Right atrium auricular region (tissue), 2 donors: ENCODE measurements at regions not wholly inside any gene's neighbourhood (a gene's known extent, or its start where the extent isn't known, plus 50 kb on each side); places are given as distances from the start of the nearest gene placed in this dataset.

ENCODE experiments used
- DNase-seq: peaks from one replicate; pipeline ENCODE4 v3.0.0-alpha.2; 2019; ENCODE audit warnings: low spot score
- H3K27ac ChIP-seq, 2 donors: fragments of 200-600 bp; sonication (generic); 1 replicate in 1 of 2; 2 replicates in 1 of 2; pipeline ENCODE4 v1.5.1; 2016 to 2019
- H3K27me3 ChIP-seq, 2 donors: fragments of 200-600 bp; sonication (generic); one replicate each; pipeline versions ENCODE4 v1.5.1 to v1.6.0; 2017 to 2019
- H3K36me3 ChIP-seq: fragments of 200-600 bp; sonication (generic); one replicate; pipeline ENCODE4 v1.5.1; 2016
- H3K4me1 ChIP-seq, 2 donors: fragments of 200-600 bp; sonication (generic); one replicate each; pipeline versions ENCODE4 v1.5.1 to v1.6.0; 2017 to 2019
- H3K4me3 ChIP-seq, 2 donors: fragments of 200-600 bp; sonication (generic); 1 replicate in 1 of 2; 2 replicates in 1 of 2; pipeline ENCODE4 v1.5.1; 2017 to 2019; ENCODE audit warnings: mild to moderate bottlenecking in 1 of 2, moderate library complexity in 1 of 2
- H3K9me3 ChIP-seq, 2 donors: fragments of 200-600 bp; sonication (generic); one replicate each; pipeline ENCODE4 v1.5.1; 2019
- TF ChIP-seq, protein P1 (sequence below), 2 donors: fragments of 200-600 bp; sonication (generic); IDR thresholded peaks; one replicate each; pipeline ENCODE4 v1.5.1; 2019; ENCODE audit warnings: antibody characterized with exemption in 2 of 2

DNA sequence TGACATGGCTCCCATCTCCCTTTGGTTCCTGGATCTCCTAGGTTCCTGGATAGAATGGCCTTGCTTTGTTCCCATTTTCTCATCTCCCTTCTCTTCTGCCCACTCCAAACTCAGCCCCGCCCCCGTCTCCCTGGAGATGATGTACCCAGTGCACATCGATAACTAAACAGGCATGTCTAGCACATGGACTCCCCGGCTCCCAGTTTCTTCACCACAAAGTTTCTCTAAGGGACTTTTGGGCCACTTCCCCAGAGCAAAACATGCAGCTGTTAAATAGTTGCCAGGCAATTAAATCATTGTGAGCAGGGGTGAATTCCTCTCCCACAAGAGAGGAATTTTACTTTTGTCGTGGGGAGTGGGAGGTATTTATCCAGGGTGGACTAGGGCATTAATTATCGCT, 259.0 kb downstream of the GADD45G start:
- H3K4me1 ChIP-seq = peaks cover 0 to 12% of the 10 kb centered on the region in 2 donors
- H3K4me3 ChIP-seq = no peak overlapping the region
- no peaks in the 10 kb centered on the region for H3K9me3 ChIP-seq
- H3K27ac ChIP-seq = no peak overlapping the region
- no peaks in the 10 kb centered on the region for H3K27me3 ChIP-seq
- H3K36me3 ChIP-seq = no peaks in the 10 kb centered on the region
- TF ChIP-seq, protein P1, sequence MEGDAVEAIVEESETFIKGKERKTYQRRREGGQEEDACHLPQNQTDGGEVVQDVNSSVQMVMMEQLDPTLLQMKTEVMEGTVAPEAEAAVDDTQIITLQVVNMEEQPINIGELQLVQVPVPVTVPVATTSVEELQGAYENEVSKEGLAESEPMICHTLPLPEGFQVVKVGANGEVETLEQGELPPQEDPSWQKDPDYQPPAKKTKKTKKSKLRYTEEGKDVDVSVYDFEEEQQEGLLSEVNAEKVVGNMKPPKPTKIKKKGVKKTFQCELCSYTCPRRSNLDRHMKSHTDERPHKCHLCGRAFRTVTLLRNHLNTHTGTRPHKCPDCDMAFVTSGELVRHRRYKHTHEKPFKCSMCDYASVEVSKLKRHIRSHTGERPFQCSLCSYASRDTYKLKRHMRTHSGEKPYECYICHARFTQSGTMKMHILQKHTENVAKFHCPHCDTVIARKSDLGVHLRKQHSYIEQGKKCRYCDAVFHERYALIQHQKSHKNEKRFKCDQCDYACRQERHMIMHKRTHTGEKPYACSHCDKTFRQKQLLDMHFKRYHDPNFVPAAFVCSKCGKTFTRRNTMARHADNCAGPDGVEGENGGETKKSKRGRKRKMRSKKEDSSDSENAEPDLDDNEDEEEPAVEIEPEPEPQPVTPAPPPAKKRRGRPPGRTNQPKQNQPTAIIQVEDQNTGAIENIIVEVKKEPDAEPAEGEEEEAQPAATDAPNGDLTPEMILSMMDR (IDR thresholded peaks at IDR 0.05) = no peak
- no peak for DNase-seq

- no peaks in the 10 kb centered on the region for H3K36me3 ChIP-seq
- DNase-seq = no peak
- TF ChIP-seq, protein P1 (IDR thresholded peaks at IDR 0.05) = no peak
- no peaks in the 10 kb centered on the region for H3K9me3 ChIP-seq
- H3K4me3 ChIP-seq = no peak overlapping the region
- H3K27me3 ChIP-seq = no peaks in the 10 kb centered on the region
- no peak overlapping the region for H3K27ac ChIP-seq
- H3K4me1 ChIP-seq = peaks cover 0 to 12% of the 10 kb centered on the region in 2 donors
Measured at GRCh38 chr9:89864257-89864656, 259.4 kb downstream of the GADD45G start.

DNA sequence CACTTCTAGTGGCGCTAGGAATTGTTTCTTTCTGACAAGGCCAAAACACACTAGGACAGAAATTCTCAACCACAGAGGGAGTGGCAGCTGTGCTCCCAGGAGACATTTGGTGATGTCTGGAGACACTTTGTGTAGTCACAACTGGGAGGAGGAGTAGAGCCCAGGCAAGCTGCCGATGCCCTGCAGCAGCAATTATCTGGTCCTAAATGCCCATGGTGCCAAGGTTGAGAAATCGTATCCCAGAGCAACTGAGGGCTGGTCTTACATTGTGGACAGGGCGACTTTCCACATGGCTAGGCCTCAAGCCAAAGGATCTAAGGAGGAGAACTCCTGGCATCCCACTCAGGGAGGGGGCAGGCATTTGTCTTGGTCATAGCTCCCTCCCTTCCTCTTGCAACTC, 259.9 kb downstream of the GADD45G start:
- no peaks in the 10 kb centered on the region for H3K36me3 ChIP-seq
- TF ChIP-seq, protein P1 (IDR thresholded peaks at IDR 0.05) = no peak
- no peaks in the 10 kb centered on the region for H3K27me3 ChIP-seq
- DNase-seq = no peak
- no peaks in the 10 kb centered on the region for H3K9me3 ChIP-seq
- no peak overlapping the region for H3K4me3 ChIP-seq
- peaks cover 0 to 12% of the 10 kb centered on the region in 2 donors for H3K4me1 ChIP-seq
- H3K27ac ChIP-seq = no peak overlapping the region

- H3K4me3 ChIP-seq = no peak overlapping the region
- no peak overlapping the region for H3K27ac ChIP-seq
- no peaks in the 10 kb centered on the region for H3K27me3 ChIP-seq
- no peak for DNase-seq
- no peaks in the 10 kb centered on the region for H3K36me3 ChIP-seq
- H3K4me1 ChIP-seq = peaks cover 0 to 17% of the 10 kb centered on the region in 2 donors
- H3K9me3 ChIP-seq = no peaks in the 10 kb centered on the region
- TF ChIP-seq, protein P1 (IDR thresholded peaks at IDR 0.05) = no peak
Measured at GRCh38 chr9:89865357-89865756, 260.5 kb downstream of the GADD45G start.

- TF ChIP-seq, protein P1 (IDR thresholded peaks at IDR 0.05) = no peak
- H3K9me3 ChIP-seq = no peaks in the 10 kb centered on the region
- no peak for DNase-seq
Measured at GRCh38 chr9:89865981-89866380, 261.2 kb downstream of the GADD45G start.

GRCh38 chr9:89866701-89867100, 261.9 kb downstream of the GADD45G start:
- DNase-seq = no peak
- no peaks in the 10 kb centered on the region for H3K9me3 ChIP-seq
- H3K4me1 ChIP-seq = peaks cover 0 to 21% of the 10 kb centered on the region in 2 donors
- no peaks in the 10 kb centered on the region for H3K27me3 ChIP-seq
- TF ChIP-seq, protein P1 (IDR thresholded peaks at IDR 0.05) = no peak
- H3K4me3 ChIP-seq = no peak overlapping the region
- H3K36me3 ChIP-seq = no peaks in the 10 kb centered on the region
- H3K27ac ChIP-seq = no peak overlapping the region

More at GRCh38 chr9:89865981-89866380, 261.2 kb downstream of the GADD45G start:
- Histone ChIP-seq H3K4me1 (peaks cover 0 to 19% of the 10 kb centered on the region in 2 donors), H3K27me3 (no peaks in the 10 kb centered on the region), H3K4me3 (no peak overlapping the region), H3K27ac (no peak overlapping the region), H3K36me3 (no peaks in the 10 kb centered on the region)
